HS-5 (cell line): ENCODE measurements at regions not wholly inside any gene's neighbourhood (a gene's known extent, or its start where the extent isn't known, plus 50 kb on each side); places are given as distances from the start of the nearest gene placed in this dataset.

ENCODE experiments used
- DNase-seq: peaks from one replicate; pipeline ENCODE4 v3.0.0-alpha.2; 2012; ENCODE audit warnings: low read depth

- DNase-seq: no peak
Measured at GRCh38 chr3:17945799-17946399, 203.5 kb upstream of the TBC1D5 start.

GRCh38 chr3:17945018-17945798 is 202.8 kb upstream of the TBC1D5 start:
- no peak for DNase-seq

GRCh38 chr3:17942856-17943255 is 200.4 kb upstream of the TBC1D5 start:
- peak; percentile 16 for DNase-seq

GRCh38 chr3:17941766-17942165 is 199.3 kb upstream of the TBC1D5 start:
- no peak for DNase-seq

- DNase-seq: no peak
Measured at GRCh38 chr3:17941152-17941551, 198.7 kb upstream of the TBC1D5 start.

- no peak for DNase-seq
Measured at GRCh38 chr3:17939157-17939556, 196.7 kb upstream of the TBC1D5 start.

- no peak for DNase-seq
Measured at GRCh38 chr3:17938313-17938712, 195.9 kb upstream of the TBC1D5 start.

- DNase-seq: no peak
Measured at GRCh38 chr3:17936736-17937480, 194.5 kb upstream of the TBC1D5 start.

- DNase-seq: no peak
Measured at GRCh38 chr3:17935222-17935621, 192.8 kb upstream of the TBC1D5 start.

- DNase-seq: no peak
Measured at GRCh38 chr3:17932136-17932771, 189.8 kb upstream of the TBC1D5 start.

- no peak for DNase-seq
Measured at GRCh38 chr3:17931131-17931530, 188.7 kb upstream of the TBC1D5 start.

GRCh38 chr3:17928502-17929145 is 186.2 kb upstream of the TBC1D5 start:
- DNase-seq: no peak

GRCh38 chr3:17927036-17927435 is 184.6 kb upstream of the TBC1D5 start:
- DNase-seq: no peak

GRCh38 chr3:17915341-17915740 is 172.9 kb upstream of the TBC1D5 start:
- DNase-seq: no peak

GRCh38 chr3:17913359-17913758 is 170.9 kb upstream of the TBC1D5 start:
- DNase-seq: no peak

GRCh38 chr3:17911986-17912760 is 169.7 kb upstream of the TBC1D5 start:
- DNase-seq: no peak

- no peak for DNase-seq
Measured at GRCh38 chr3:17910922-17911321, 168.5 kb upstream of the TBC1D5 start.

- DNase-seq: no peak
Measured at GRCh38 chr3:17909714-17910113, 167.3 kb upstream of the TBC1D5 start.

- DNase-seq: no peak
Measured at GRCh38 chr3:17908399-17909191, 166.2 kb upstream of the TBC1D5 start.

- DNase-seq: no peak
Measured at GRCh38 chr3:17905996-17906395, 163.6 kb upstream of the TBC1D5 start.
